Large intestine (tissue), 3 donors: ENCODE measurements at regions not wholly inside any gene's neighbourhood (a gene's known extent, or its start where the extent isn't known, plus 50 kb on each side); places are given as distances from the start of the nearest gene placed in this dataset.

Source experiments
- DNase-seq, 2 donors: peaks; one replicate each; pipeline versions ENCODE4 v3.0.0 to v3.0.0-alpha.2; 2013
- H3K27ac ChIP-seq: one replicate; pipeline ENCODE4 v1.5.1; 2013; ENCODE audit warnings: low read length
- H3K27me3 ChIP-seq: 2 replicates; pipeline ENCODE4 v1.6.1; 2013; ENCODE audit warnings: low read length; ENCODE audit not compliant: control insufficient read depth, insufficient read depth
- H3K36me3 ChIP-seq: 2 replicates; pipeline ENCODE4 v1.6.1; 2013; ENCODE audit warnings: low read length; ENCODE audit not compliant: control insufficient read depth, insufficient read depth
- H3K4me1 ChIP-seq: one replicate; pipeline ENCODE4 v1.6.1; 2013; ENCODE audit warnings: low read length; ENCODE audit not compliant: control insufficient read depth, insufficient read depth
- H3K4me3 ChIP-seq: one replicate; pipeline ENCODE4 v1.5.1; 2013; ENCODE audit warnings: low read length
- H3K9me3 ChIP-seq: one replicate; pipeline ENCODE4 v1.6.1; 2013; ENCODE audit warnings: mild to moderate bottlenecking, low read depth, low read length, moderate library complexity; ENCODE audit not compliant: control insufficient read depth
- WGBS: methylation state at CpG from one replicate; pipeline ENCODE4 v1.1.5; 2013; ENCODE audit warnings: low lambda C conversion rate; ENCODE audit not compliant: insufficient coverage; 5-methylcytosine and 5-hydroxymethylcytosine counted together

DNA sequence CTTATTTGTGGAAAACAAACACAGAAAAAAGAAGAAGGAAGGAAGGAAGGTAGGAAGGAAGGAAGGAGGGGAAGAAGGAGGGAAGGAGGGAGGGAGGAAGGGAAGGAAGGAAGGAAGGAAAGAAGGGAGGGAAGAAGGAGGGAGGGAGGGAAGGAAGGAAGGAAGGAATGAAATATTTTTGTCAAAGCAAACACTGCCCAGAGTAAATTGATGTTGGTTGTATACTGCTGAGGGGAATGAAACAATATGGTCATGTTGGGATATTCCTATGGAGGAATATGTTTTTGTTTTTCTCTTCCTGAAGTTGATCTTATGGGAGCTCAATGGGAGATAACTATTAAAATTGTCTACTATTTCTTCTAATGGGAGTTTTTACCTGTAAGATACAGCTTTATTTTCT lies 717.5 kb upstream of the LRFN5 start:
- H3K9me3 ChIP-seq: no peaks in the 10 kb centered on the region
- no peak for DNase-seq
- H3K4me1 ChIP-seq: no peaks in the 10 kb centered on the region
- no peak overlapping the region for H3K27ac ChIP-seq
- H3K36me3 ChIP-seq: no peaks in the 10 kb centered on the region
- no peaks in the 10 kb centered on the region for H3K27me3 ChIP-seq
- no peak overlapping the region for H3K4me3 ChIP-seq

DNA sequence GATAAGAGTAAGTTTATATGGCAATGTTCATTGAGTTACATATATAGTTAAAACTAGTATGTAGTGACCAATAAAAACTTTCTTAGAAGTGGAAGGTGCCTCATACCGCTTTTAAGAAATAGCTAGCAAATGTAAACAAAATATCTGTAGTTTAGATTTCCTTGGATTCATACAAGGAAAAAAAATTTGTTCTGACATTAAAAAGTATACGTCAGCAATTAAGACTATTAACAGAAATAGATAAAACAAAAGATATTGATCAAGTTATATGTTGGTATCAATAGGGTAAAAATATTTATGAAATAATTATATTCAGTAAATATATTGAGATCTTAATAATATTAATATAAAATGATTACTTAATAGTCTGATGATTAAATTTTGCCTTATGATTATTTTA lies 718.8 kb upstream of the LRFN5 start:
- Histone ChIP-seq H3K4me1 (no peaks in the 10 kb centered on the region), H3K36me3 (no peaks in the 10 kb centered on the region), H3K27ac (no peak overlapping the region), H3K27me3 (no peaks in the 10 kb centered on the region), H3K4me3 (no peak overlapping the region), H3K9me3 (no peaks in the 10 kb centered on the region)
- 93% methylated on average over 2 of the region's 2 CpGs for WGBS
- no peak for DNase-seq

DNA sequence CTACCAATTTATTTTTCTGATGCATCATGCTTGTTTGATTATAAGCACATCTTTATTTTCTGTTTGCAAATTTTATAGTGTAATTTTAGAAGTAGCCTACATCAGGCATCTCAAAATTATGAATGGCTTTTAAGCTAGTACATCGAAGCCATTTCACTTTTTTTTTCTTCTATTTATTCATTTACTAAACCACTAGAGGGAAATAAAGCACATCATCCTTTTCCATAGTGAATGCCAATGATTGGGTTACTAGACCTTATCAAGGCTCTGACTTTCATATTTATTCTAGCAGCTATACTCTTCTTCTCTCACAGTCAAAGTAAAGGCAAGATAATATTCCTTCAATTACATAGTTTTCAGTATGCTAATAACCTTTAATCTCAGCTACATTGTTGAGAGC lies 736.4 kb upstream of the LRFN5 start:
- H3K4me1 ChIP-seq: no peaks in the 10 kb centered on the region
- no peaks in the 10 kb centered on the region for H3K27me3 ChIP-seq
- H3K9me3 ChIP-seq: no peaks in the 10 kb centered on the region
- 43% methylated on average over 1 of the region's 1 CpG for WGBS
- DNase-seq: no peak
- H3K36me3 ChIP-seq: no peaks in the 10 kb centered on the region
- H3K4me3 ChIP-seq: no peak overlapping the region
- H3K27ac ChIP-seq: no peak overlapping the region

DNA sequence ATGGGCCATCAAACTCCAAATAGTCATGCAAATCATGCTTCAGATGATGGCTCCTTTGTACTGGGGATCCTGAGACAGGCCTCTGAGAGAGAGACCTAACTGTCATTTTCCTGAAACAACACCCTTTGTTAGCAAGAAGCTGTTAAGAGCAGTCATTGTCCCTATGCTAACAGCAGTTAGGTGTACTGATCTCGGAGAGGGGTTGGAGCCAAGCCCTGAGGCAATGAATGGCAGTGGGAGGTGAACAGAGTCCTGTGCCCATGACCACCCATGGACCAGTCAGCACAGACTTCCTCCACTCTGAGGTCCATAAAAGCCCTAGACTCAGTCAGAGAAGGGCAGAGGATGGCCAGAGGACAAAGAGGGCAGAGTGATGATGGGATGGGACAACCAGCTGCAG lies 747.6 kb upstream of the LRFN5 start:
- WGBS: no CpG with 5 or more reads among the region's 1 CpG
- Histone ChIP-seq H3K4me3 (no peak overlapping the region), H3K27ac (no peak overlapping the region), H3K36me3 (no peaks in the 10 kb centered on the region), H3K9me3 (peaks cover 2% of the 10 kb centered on the region), H3K4me1 (no peaks in the 10 kb centered on the region), H3K27me3 (no peaks in the 10 kb centered on the region)
- no peak for DNase-seq

DNA sequence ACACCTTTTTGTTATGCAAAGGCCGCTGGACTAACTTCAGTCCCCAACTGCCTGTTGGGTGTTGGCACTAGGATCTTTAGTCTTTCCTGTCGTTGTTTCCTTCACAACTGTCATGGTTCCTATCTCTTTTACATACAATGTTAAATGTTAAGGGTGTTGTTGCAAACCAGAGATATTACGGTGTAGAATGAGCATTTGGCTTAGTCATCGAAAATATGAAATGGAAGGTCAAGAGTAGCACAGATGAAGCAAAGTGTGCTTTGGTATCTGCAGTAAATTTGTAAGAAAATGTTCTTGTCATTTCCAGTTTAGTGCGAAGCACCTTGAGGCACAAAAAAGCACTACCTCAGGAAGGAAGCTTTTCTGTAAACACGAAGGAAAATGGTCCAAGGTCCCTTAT lies 751.3 kb upstream of the LRFN5 start:
- no peaks in the 10 kb centered on the region for H3K27me3 ChIP-seq
- H3K4me3 ChIP-seq: no peak overlapping the region
- no peaks in the 10 kb centered on the region for H3K4me1 ChIP-seq
- no peaks in the 10 kb centered on the region for H3K36me3 ChIP-seq
- no peak overlapping the region for H3K27ac ChIP-seq
- no peak for DNase-seq
- 100% methylated on average over 2 of the region's 6 CpGs for WGBS
- H3K9me3 ChIP-seq: peaks cover 2% of the 10 kb centered on the region

DNA sequence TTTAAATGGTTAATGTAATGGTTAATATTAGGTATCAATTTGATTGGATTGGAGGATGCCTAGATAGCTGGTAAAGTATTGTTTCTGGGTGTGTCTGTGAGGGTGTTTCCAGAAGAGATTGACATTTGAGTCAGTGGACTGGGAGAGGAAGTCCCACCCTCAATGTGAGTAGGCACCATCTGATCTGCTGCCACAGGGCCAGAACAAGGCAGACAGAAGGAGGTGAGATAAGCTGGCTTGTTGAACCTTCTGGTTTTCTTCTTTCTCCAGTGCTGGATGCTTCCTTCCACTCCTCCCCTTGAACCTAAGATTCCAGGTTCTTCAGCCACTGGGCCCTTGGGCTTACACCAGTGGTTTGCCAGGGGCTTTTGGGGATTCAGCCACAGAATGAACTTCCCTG lies 756.5 kb upstream of the LRFN5 start:
- no peaks in the 10 kb centered on the region for H3K4me1 ChIP-seq
- no peaks in the 10 kb centered on the region for H3K27me3 ChIP-seq
- DNase-seq: no peak
- H3K27ac ChIP-seq: no peak overlapping the region
- peaks cover 2% of the 10 kb centered on the region for H3K9me3 ChIP-seq
- no peaks in the 10 kb centered on the region for H3K36me3 ChIP-seq
- H3K4me3 ChIP-seq: no peak overlapping the region

DNA sequence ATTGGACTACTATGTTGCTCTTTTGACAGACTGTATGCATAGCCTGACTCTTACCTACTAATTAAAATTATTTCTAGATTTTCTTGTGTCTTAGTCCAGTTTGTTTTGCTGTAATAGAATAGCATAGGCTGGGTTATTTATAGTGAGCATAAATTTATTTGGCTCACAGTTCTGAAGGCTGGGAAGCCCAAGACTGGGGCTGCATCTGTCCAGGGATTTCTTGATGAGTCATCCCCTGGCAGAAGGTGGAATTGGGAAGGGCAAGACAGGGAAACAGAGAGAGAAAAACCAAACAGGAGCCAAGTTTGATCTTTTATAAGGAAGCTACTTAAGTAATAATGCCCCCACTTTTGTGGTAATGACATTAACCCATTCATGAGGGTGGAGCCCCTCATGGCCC lies 759.2 kb upstream of the LRFN5 start:
- Histone ChIP-seq H3K9me3 (no peaks in the 10 kb centered on the region), H3K27ac (no peak overlapping the region), H3K4me3 (no peak overlapping the region), H3K27me3 (no peaks in the 10 kb centered on the region), H3K36me3 (no peaks in the 10 kb centered on the region), H3K4me1 (no peaks in the 10 kb centered on the region)
- DNase-seq: no peak

DNA sequence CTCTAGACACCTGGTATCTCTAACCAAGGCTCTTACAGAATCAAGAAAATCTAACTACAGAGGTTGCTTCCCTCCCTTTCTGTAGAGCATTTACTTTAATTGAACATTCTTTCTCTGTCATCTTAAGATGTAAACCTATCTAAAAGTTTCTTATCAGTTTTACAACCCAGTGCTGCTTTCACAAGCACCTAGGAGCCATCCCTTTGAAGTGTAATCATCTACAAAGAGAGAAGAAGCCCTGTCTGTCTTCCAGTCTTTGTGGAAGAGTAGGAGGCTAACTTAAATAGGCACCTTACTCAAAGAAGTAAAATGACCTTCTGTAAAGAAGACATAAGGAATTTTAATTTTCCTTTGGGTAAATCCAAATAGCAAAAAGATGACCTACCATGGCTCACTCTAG lies 763.9 kb upstream of the LRFN5 start:
- Histone ChIP-seq H3K27me3 (no peaks in the 10 kb centered on the region), H3K4me1 (no peaks in the 10 kb centered on the region), H3K27ac (no peak overlapping the region), H3K4me3 (no peak overlapping the region), H3K9me3 (no peaks in the 10 kb centered on the region), H3K36me3 (no peaks in the 10 kb centered on the region)
- no peak for DNase-seq

DNA sequence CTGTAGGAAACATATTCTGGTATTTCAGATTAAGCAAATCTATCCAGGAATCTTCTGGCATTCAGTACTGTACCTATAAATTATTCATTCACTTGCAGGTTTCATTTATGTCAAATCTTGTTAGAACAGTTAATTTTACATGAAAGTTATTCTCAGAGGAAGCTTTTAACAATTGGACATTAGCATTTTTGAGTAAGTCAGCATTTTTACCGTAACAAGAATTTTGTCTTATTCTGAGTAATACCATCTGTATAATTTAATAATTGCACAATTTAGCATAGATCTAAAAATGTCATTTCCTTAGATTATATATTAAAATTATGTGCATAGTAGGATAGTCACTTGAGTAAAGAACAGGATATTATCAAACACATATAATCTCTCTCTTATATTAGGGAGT lies 764.8 kb upstream of the LRFN5 start:
- no peaks in the 10 kb centered on the region for H3K9me3 ChIP-seq
- H3K4me3 ChIP-seq: no peak overlapping the region
- no peaks in the 10 kb centered on the region for H3K27me3 ChIP-seq
- H3K27ac ChIP-seq: no peak overlapping the region
- no peaks in the 10 kb centered on the region for H3K36me3 ChIP-seq
- WGBS: no CpG with 5 or more reads among the region's 1 CpG
- H3K4me1 ChIP-seq: no peaks in the 10 kb centered on the region
- no peak for DNase-seq

DNA sequence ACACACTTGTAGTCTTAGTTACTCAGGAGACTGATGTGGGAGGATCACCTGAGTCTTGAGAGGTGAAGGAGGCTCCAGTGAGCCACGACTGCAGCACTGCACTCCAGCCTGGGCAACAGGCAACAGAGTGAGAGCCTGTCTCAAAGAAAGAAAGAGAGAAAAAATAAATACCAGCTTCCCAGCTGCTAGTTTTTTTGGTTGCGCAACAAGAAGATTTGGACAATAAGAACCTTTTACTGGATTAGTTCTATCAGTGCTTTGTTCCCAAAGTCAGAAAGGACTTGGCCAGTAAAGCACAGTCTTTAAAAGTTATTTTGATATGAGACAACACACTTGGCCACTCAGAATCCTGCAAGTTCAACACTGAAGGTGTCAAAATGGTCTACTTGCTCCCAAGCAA lies 768.1 kb upstream of the LRFN5 start:
- Histone ChIP-seq H3K27ac (no peak overlapping the region), H3K4me3 (no peak overlapping the region), H3K4me1 (no peaks in the 10 kb centered on the region), H3K36me3 (no peaks in the 10 kb centered on the region), H3K9me3 (no peaks in the 10 kb centered on the region), H3K27me3 (no peaks in the 10 kb centered on the region)
- 100% methylated on average over 1 of the region's 2 CpGs for whole genome bisulfite sequencing
- no peak for DNase-seq

DNA sequence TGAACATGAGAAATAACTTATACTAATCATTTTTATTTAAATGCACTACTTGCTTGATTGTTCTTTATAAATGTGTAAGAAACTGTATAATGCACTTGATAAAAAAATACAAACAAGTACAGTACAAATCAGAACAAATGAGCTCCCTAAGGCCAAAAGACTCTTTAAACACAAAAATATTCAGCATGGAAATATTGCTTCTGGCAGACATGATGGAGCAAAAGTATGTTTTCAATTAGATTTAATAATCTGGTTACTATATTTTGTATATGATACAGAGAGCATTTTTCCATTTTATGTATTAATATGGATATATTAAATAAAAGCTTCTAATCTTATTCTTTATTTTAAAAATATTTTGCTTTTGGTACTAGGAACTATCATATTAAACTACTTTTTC lies 800.2 kb upstream of the LRFN5 start:
- Histone ChIP-seq H3K36me3 (no peaks in the 10 kb centered on the region), H3K27ac (no peak overlapping the region), H3K9me3 (peaks cover 6% of the 10 kb centered on the region), H3K4me1 (no peaks in the 10 kb centered on the region), H3K4me3 (no peak overlapping the region), H3K27me3 (no peaks in the 10 kb centered on the region)
- DNase-seq: no peak

DNA sequence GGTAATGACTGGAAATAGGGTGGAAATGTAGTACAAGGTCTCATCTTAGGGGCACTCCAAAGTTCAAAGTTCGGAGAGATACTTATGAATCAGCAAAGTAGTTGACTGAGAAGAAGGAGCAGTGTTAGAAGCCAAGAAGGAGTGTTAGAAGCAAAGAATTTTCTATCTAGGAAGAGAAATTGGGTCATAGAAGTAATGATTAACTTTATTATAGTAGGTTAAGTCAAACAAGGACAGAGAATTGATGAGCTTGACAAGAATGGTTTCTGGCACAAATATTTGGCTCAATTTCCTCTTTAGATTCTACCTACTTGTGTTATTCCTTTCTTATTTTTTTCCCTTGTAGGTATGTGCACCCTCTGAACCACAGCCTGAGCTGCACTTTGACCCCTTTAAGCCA lies 810.5 kb upstream of the LRFN5 start:
- Histone ChIP-seq H3K27ac (no peak overlapping the region), H3K4me1 (no peaks in the 10 kb centered on the region), H3K4me3 (no peak overlapping the region), H3K36me3 (no peaks in the 10 kb centered on the region), H3K27me3 (no peaks in the 10 kb centered on the region), H3K9me3 (no peaks in the 10 kb centered on the region)
- WGBS: no CpG with 5 or more reads among the region's 1 CpG
- DNase-seq: no peak
